ENCODE measurements at regions not wholly inside any gene's neighbourhood (a gene's known extent, or its start where the extent isn't known, plus 50 kb on each side); places are given as distances from the start of the nearest gene placed in this dataset.

DNA sequence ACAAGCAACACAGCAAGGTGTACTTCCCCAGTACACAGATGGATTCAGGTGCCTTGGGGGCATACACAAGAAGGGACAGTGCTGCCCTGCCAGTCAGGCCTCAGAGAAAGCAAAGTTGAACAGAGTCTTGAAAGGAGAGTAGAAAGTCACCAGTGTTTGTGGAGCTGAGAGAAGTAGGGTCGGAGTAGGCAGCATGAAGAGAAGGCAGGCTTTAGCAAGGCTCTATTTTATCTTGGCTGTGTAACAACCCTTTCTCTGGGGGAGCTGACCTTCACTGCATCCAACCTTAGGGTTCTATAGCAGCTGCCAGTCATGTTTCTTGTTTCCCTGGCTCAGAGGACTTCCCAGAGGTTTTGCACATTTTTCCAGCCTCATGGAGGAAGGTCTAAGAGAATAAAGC lies 77.4 kb upstream of the BLID start:
- FAIRE-seq, result no peak

GRCh38 chr11:122192634-122193255 lies 76.7 kb upstream of the BLID start:
- Histone ChIP-seq H3K27ac (peak overlapping the region; percentile 71 to 85), H3K4me2 (peak overlapping the region; percentile 53), H3K4me3 (no peak overlapping the region), H3K4me1 (peaks cover 83% of the 10 kb centered on the region), H3K9me3 (no peaks in the 10 kb centered on the region)
- FAIRE-seq (no peak), DNase-seq (ENCODE audit: low read depth in 1 of 2, low spot score in 1 of 2) (no peak), ATAC-seq (peak; percentile 12 to 44; a peak in 3 of 6 replicates)
- POLR2A ChIA-PET, result no interaction called here
- CTCF ChIA-PET, result no interaction called here
- 4% methylated on average over 3 of the region's 3 CpGs for WGBS (ENCODE audit: missing lambda C conversion rate)
- TF ChIP-seq CHD2 (IDR thresholded peaks at IDR 0.05; ENCODE audit: low read length, partially characterized antibody) (no peak), FOSL2 (IDR thresholded peaks at IDR 0.05) (no peak), FOSL2 (CRISPR knock-in tag; IDR thresholded peaks at IDR 0.05) (peak; percentile 34; the same call in 1 of the 2 replicates)

More for the DNA sequence above, 77.4 kb upstream of the BLID start:
- POLR2A ChIA-PET, result no interaction called here
- no peaks in the 10 kb centered on the region for H3K9me3 ChIP-seq
- ATAC-seq, result peak in 1 of 2 experiments; percentile 12; a peak in 2 of 6 replicates
- no peak for DNase-seq (ENCODE audit: low read depth in 1 of 2, low spot score in 1 of 2)
- H3K4me2 ChIP-seq, result peak overlapping the region; percentile 53
- TF ChIP-seq RFX5 (IDR thresholded peaks at IDR 0.05) (no peak), HOXA7 (CRISPR knock-in tag; IDR thresholded peaks at IDR 0.05) (no peak), EHF (CRISPR knock-in tag; IDR thresholded peaks at IDR 0.05) (no peak), ZSCAN20 (CRISPR knock-in tag; IDR thresholded peaks at IDR 0.05) (no peak), MAZ (IDR thresholded peaks at IDR 0.05; ENCODE audit: borderline replicate concordance, low read depth, low read length) (no peak), SREBF2 (IDR thresholded peaks at IDR 0.05) (no peak), KDM1A (IDR thresholded peaks at IDR 0.05; ENCODE audit: low read depth) (no peak), KDM5A (IDR thresholded peaks at IDR 0.05) (no peak)
- TF ChIP-seq, protein P1, sequence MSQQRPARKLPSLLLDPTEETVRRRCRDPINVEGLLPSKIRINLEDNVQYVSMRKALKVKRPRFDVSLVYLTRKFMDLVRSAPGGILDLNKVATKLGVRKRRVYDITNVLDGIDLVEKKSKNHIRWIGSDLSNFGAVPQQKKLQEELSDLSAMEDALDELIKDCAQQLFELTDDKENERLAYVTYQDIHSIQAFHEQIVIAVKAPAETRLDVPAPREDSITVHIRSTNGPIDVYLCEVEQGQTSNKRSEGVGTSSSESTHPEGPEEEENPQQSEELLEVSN (IDR thresholded peaks at IDR 0.05; ENCODE audit: borderline replicate concordance, low read depth), result no peak
- TF ChIP-seq, protein P2, sequence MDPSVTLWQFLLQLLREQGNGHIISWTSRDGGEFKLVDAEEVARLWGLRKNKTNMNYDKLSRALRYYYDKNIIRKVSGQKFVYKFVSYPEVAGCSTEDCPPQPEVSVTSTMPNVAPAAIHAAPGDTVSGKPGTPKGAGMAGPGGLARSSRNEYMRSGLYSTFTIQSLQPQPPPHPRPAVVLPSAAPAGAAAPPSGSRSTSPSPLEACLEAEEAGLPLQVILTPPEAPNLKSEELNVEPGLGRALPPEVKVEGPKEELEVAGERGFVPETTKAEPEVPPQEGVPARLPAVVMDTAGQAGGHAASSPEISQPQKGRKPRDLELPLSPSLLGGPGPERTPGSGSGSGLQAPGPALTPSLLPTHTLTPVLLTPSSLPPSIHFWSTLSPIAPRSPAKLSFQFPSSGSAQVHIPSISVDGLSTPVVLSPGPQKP (IDR thresholded peaks at IDR 0.05; ENCODE audit: low read depth, low read length), result no peak
- peaks cover 83% of the 10 kb centered on the region for H3K4me1 ChIP-seq
- WGBS (ENCODE audit: missing lambda C conversion rate), result 84% methylated on average over 1 of the region's 1 CpG
- CTCF ChIA-PET, result interaction anchor here (1.6 kb wide), 1 partner anchor 9 kb away, joined by 3 read pairs; no protein-coding TSS in a partner anchor
- no peak overlapping the region for H3K4me3 ChIP-seq
- peak overlapping the region; percentile 71 to 85 for H3K27ac ChIP-seq

DNA sequence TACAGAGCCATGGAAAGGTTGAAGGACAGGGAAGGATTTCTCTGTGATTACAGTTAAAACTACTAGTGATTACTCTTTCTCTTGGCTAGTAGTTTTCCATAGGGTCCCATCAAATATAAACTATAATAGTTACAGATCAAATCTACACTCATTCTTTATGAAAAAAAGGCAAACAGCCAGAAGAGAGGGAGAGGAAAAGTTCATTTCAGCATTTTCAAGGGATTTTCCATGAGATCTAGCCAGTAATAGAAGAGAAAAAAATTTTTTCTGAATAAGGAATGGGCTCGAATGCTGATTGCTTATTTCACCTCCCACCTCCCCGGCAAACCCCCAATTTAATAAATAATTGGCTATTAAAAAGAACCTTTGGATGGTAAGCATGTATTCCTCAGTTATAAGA lies 74.8 kb upstream of the BLID start:
- Histone ChIP-seq H3K27ac (peak overlapping the region; percentile 80 to 90; a peak in 5 of 6 replicates), H3K9me3 (peaks cover 6% of the 10 kb centered on the region), H3K4me2 (no peak overlapping the region), H3K4me1 (peaks cover 81% of the 10 kb centered on the region), H3K4me3 (no peak overlapping the region)
- 91% methylated on average over 2 of the region's 2 CpGs for WGBS (ENCODE audit: missing lambda C conversion rate)
- CTCF ChIA-PET, result no interaction called here
- TF ChIP-seq, protein P3, sequence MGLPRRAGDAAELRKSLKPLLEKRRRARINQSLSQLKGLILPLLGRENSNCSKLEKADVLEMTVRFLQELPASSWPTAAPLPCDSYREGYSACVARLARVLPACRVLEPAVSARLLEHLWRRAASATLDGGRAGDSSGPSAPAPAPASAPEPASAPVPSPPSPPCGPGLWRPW (IDR thresholded peaks at IDR 0.05), result no peak
- TF ChIP-seq CBX8 (IDR thresholded peaks at IDR 0.05) (no peak), ZC3H11A (IDR thresholded peaks at IDR 0.05) (no peak)
- POLR2A ChIA-PET, result no interaction called here
- DNase-seq (ENCODE audit: low read depth in 1 of 2, low spot score in 1 of 2) (no peak), ATAC-seq (no peak), FAIRE-seq (no peak)

- Histone ChIP-seq H3K9me3 (peaks cover 19% of the 10 kb centered on the region), H3K4me3 (no peak overlapping the region), H3K27ac (peak overlapping the region; percentile 80 to 90), H3K4me2 (peak overlapping the region; percentile 54), H3K4me1 (peaks cover 72% of the 10 kb centered on the region)
- FAIRE-seq, result peak; percentile 59
- ChIA-PET CTCF (interaction anchor here (0.7 to 1.2 kb wide), 3 partner anchors 13 to 27 kb away, joined by 3 read pairs; no protein-coding TSS in a partner anchor), POLR2A (interaction anchor here (0.7 kb wide), 1 partner anchor 481 kb away, joined by 3 read pairs; no protein-coding TSS in a partner anchor)
- peak; percentile 71 to 75 for ATAC-seq
- DNase-seq (ENCODE audit: low read depth in 1 of 2, low spot score in 1 of 2), result peak; percentile 41 to 82
- WGBS (ENCODE audit: missing lambda C conversion rate), result 2% methylated on average over 2 of the region's 2 CpGs
- no peak for TF ChIP-seq FOSB (CRISPR knock-in tag; IDR thresholded peaks at IDR 0.05)
- no peak for TF ChIP-seq CHD4 (IDR thresholded peaks at IDR 0.05; ENCODE audit: borderline replicate concordance)
- no peak for TF ChIP-seq BHLHE40 (IDR thresholded peaks at IDR 0.05; ENCODE audit: low read depth, low read length)
- no peak for TF ChIP-seq PBX3 (IDR thresholded peaks at IDR 0.05)
- no peak for TF ChIP-seq USF2 (IDR thresholded peaks at IDR 0.05)
- no peak for TF ChIP-seq TFCP2L1 (CRISPR knock-in tag; IDR thresholded peaks at IDR 0.05)
- peak; percentile 85; the same call in 1 of the 2 replicates for TF ChIP-seq GATA3 (IDR thresholded peaks at IDR 0.05; ENCODE audit: borderline replicate concordance)
- TF ChIP-seq KDM1A (IDR thresholded peaks at IDR 0.05; ENCODE audit: low read depth), result no peak
- TF ChIP-seq HEYL (CRISPR knock-in tag; IDR thresholded peaks at IDR 0.05), result no peak
- no peak for TF ChIP-seq CBX2 (IDR thresholded peaks at IDR 0.05; ENCODE audit: borderline replicate concordance, low read depth)
- TF ChIP-seq CBX8 (IDR thresholded peaks at IDR 0.05), result no peak
- no peak for TF ChIP-seq HOXB13 (CRISPR knock-in tag; IDR thresholded peaks at IDR 0.05; ENCODE audit: low read depth)
- no peak for TF ChIP-seq MAZ (IDR thresholded peaks at IDR 0.05; ENCODE audit: borderline replicate concordance, low read depth, low read length)
- TF ChIP-seq RAD21 (conservative IDR thresholded peaks at IDR 0.05 in 1 of 2, IDR thresholded peaks at IDR 0.05 in 1 of 2), result peak in 1 of 2 experiments; percentile 18; a peak in 2 of 5 replicates
- TF ChIP-seq CHD2 (IDR thresholded peaks at IDR 0.05; ENCODE audit: low read length, partially characterized antibody), result no peak
- TF ChIP-seq POLR2A (IDR thresholded peaks at IDR 0.05; ENCODE audit: low read length), result no peak
- TF ChIP-seq KDM5A (IDR thresholded peaks at IDR 0.05), result no peak
- TF ChIP-seq RARB (CRISPR knock-in tag; IDR thresholded peaks at IDR 0.05), result no peak
These were observed 73.2 kb upstream of the BLID start for GRCh38 chr11:122189229-122189628.

Measured in A549 (cell line).